T-helper 1 cell treated with Interleukin-12 subunit alpha and Interleukin-12 subunit beta and Interleukin-4 antibody, amounts not matched to agents 30 μg/mL and 1 μg/mL, for 36 hours (primary cell): ENCODE measurements at regions not wholly inside any gene's neighbourhood (a gene's known extent, or its start where the extent isn't known, plus 50 kb on each side); places are given as distances from the start of the nearest gene placed in this dataset.
A peak's percentile ranks its signal among the peaks of the same experiment; 100 is the strongest.

Source experiments
- H3K27ac Mint-ChIP-seq: one replicate; pipeline ENCODE4 v1.8.0; 2021; ENCODE audit warnings: mild to moderate bottlenecking, mixed read lengths
- H3K27me3 Mint-ChIP-seq: one replicate; pipeline ENCODE4 v1.8.0; 2021; ENCODE audit warnings: low read depth, mixed read lengths
- H3K36me3 Mint-ChIP-seq: one replicate; pipeline ENCODE4 v1.8.0; 2021; ENCODE audit warnings: low read depth, mixed read lengths
- H3K4me1 Mint-ChIP-seq: one replicate; pipeline ENCODE4 v1.8.0; 2021; ENCODE audit warnings: low read depth, mixed read lengths
- H3K4me3 Mint-ChIP-seq: one replicate; pipeline ENCODE4 v1.8.0; 2021; ENCODE audit warnings: mild to moderate bottlenecking, moderate library complexity, mixed read lengths
- H3K9me3 Mint-ChIP-seq: one replicate; pipeline ENCODE4 v1.8.0; 2021; ENCODE audit warnings: mixed read lengths

DNA sequence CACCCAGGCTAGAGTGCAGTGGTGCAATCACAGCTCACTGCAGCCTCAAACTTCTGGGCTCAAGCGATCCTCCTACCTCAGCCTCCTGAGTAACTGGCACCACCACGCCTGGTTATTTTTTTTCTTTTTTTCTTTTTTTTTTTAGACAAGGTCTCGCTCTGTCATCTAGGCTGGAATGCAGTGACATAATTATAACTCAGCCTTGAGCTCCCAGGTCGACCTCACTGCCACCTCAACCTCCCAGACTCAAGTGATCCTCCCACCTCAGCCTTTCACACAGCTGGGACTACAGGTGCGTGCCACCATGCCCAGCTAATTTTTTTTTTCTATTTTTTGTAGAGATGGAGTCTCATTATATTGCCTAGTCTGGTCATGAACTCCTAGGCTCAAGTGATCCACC is 66.9 kb upstream of the ECE1 start:
- Mint-ChIP-seq H3K27ac (no peak overlapping the region), H3K9me3 (no peaks in the 10 kb centered on the region), H3K27me3 (peaks cover 13% of the 10 kb centered on the region), H3K4me3 (no peak overlapping the region), H3K4me1 (no peaks in the 10 kb centered on the region), H3K36me3 (no peaks in the 10 kb centered on the region)

GRCh38 chr1:21355956-21356355 is 65.7 kb upstream of the ECE1 start:
- Mint-ChIP-seq H3K36me3 (no peaks in the 10 kb centered on the region), H3K27me3 (peaks cover 17% of the 10 kb centered on the region), H3K4me1 (no peaks in the 10 kb centered on the region), H3K9me3 (no peaks in the 10 kb centered on the region), H3K27ac (no peak overlapping the region), H3K4me3 (no peak overlapping the region)

- Mint-ChIP-seq H3K36me3 (no peaks in the 10 kb centered on the region), H3K4me1 (no peaks in the 10 kb centered on the region), H3K4me3 (no peak overlapping the region), H3K27me3 (peaks cover 12% of the 10 kb centered on the region), H3K27ac (no peak overlapping the region), H3K9me3 (no peaks in the 10 kb centered on the region)
Observed at GRCh38 chr1:21352586-21352985, 62.3 kb upstream of the ECE1 start.

DNA sequence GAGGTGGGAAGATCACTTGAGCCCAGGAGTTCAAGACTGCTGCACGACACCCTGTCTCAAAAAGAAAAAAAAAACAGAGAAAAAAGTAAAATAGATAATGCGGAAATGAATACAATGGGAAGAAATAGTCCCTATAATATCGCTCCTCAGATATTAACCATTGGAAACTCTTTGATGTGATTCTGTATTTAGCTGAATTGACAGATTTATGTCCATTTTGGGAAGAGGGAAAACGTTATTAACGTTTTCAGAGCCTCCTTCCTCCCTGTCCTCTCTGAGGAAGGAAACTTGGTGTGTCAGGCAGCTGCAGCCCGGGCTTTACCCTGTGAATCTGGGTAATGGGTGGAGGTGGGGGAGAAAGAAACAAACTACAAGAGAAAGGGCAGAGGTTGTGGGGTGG is 61.6 kb upstream of the ECE1 start:
- peaks cover 10% of the 10 kb centered on the region for H3K27me3 Mint-ChIP-seq
- no peak overlapping the region for H3K27ac Mint-ChIP-seq
- no peaks in the 10 kb centered on the region for H3K9me3 Mint-ChIP-seq
- no peaks in the 10 kb centered on the region for H3K4me1 Mint-ChIP-seq
- H3K36me3 Mint-ChIP-seq, result no peaks in the 10 kb centered on the region
- no peak overlapping the region for H3K4me3 Mint-ChIP-seq

GRCh38 chr1:21350202-21350885 is 60.1 kb upstream of the ECE1 start:
- Mint-ChIP-seq H3K4me3 (no peak overlapping the region), H3K9me3 (no peaks in the 10 kb centered on the region), H3K4me1 (no peaks in the 10 kb centered on the region), H3K36me3 (no peaks in the 10 kb centered on the region), H3K27ac (no peak overlapping the region), H3K27me3 (peaks cover 10% of the 10 kb centered on the region)

- H3K27me3 Mint-ChIP-seq, result peaks cover 10% of the 10 kb centered on the region
- H3K27ac Mint-ChIP-seq, result no peak overlapping the region
- no peaks in the 10 kb centered on the region for H3K4me1 Mint-ChIP-seq
- H3K9me3 Mint-ChIP-seq, result no peaks in the 10 kb centered on the region
- H3K36me3 Mint-ChIP-seq, result no peaks in the 10 kb centered on the region
- H3K4me3 Mint-ChIP-seq, result no peak overlapping the region
Observed at GRCh38 chr1:21349693-21350092, 59.4 kb upstream of the ECE1 start.

DNA sequence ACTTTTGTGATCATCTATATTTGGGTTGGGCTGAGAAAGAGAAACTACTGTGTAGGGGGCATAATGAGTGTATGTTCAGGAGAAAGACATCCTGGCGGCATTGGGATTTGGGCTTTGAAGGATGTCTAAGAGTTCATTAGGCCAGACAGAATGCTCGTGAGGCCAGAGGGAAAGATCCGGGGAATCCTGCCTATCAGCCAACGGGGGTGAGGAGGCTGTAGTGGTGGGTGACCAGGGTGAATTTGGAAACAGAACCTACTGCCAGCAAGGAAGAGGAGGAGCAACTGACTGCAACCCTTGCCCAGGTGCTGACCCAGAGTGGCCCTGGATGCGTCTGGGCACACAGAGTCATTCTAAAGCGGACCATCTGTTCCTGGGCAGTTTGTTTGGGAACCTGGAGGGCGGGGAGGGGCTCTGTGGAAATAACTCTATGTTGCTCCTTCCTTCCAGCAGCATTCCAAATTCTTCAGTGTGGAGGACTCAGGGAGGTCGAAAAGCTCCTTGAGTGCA is 56.9 kb upstream of the ECE1 start:
- H3K27ac Mint-ChIP-seq, result no peak overlapping the region
- H3K9me3 Mint-ChIP-seq, result no peaks in the 10 kb centered on the region
- H3K36me3 Mint-ChIP-seq, result peaks cover 2% of the 10 kb centered on the region
- H3K27me3 Mint-ChIP-seq, result peaks cover 4% of the 10 kb centered on the region
- H3K4me1 Mint-ChIP-seq, result peaks cover 18% of the 10 kb centered on the region
- H3K4me3 Mint-ChIP-seq, result no peak overlapping the region

DNA sequence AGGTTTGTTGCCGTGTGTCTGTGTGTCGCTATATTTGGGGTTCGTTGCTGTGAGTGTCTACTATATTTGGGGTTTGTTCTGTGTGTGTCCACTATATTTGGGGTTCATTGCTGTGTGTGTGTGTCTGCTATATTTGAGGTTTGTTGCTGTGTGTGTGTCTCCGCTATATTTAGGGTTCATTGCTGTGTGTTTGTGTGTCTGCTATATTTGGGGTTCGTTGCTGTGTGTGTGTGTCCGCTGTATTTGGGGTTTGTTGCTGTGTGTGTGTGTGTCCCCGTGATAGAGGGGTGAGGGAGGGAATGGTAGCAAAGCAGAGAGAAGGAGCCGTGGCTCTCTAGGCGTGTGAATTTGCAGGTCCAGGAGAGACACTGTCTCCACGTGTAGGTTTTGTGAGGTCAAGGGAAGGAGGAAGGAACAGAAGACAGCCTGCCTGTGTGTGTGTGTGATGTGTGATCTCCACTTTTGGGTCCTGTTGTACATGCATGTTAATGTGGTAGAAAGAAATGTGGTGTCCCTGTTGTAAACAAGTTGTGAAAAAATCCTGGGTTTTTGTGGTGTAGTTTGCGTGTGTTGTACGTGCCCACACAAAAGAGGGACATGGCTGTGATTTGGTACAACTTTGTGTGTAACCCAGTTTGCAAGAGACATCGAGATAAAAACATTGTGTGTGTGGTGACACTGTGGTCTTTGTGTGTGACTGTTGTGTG is 56.3 kb upstream of the ECE1 start:
- H3K27ac Mint-ChIP-seq, result no peak overlapping the region

DNA sequence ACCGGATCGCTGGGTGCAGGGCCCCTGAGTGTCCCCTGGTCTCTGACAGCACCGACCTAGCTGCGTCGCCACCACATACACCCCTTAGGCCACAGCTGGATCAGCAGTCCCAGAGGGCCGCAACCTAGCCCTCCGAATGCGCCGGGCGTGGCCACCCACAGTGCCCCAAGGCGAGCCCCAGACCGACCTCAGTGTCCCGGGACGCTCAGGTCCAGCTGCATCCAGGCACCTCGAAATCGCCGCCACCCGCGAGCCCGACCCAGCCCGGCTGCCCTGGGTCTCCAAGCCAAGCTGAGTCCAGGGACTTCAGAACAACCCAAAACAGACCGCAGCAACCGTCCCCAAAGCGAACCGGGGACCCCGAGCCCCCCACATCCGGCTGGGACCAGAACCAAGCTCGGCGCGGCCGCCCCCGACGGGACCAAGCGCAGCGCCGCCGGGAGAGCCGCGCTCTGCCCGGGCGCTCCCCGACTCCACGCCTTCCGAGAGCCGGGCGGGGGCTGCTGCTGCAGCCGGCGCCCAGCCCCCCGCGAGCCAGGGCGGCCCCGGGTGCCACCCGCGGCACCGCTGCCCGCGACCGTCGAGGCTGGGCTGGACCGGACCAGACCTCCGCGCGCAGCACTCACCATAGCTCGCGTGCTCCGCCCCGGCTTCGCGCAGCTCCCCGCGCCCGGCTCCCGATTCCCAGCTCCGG is 54.6 kb upstream of the ECE1 start:
- Mint-ChIP-seq H3K36me3 (peaks cover 8% of the 10 kb centered on the region), H3K4me1 (peaks cover 30% of the 10 kb centered on the region), H3K27me3 (no peaks in the 10 kb centered on the region), H3K27ac (peak overlapping the region; percentile 73), H3K9me3 (no peaks in the 10 kb centered on the region), H3K4me3 (peak overlapping the region; percentile 86)

More for the DNA sequence above, 56.3 kb upstream of the ECE1 start:
- Mint-ChIP-seq H3K36me3 (peaks cover 2% of the 10 kb centered on the region), H3K9me3 (no peaks in the 10 kb centered on the region), H3K27me3 (no peaks in the 10 kb centered on the region), H3K4me1 (peaks cover 22% of the 10 kb centered on the region), H3K4me3 (no peak overlapping the region)

DNA sequence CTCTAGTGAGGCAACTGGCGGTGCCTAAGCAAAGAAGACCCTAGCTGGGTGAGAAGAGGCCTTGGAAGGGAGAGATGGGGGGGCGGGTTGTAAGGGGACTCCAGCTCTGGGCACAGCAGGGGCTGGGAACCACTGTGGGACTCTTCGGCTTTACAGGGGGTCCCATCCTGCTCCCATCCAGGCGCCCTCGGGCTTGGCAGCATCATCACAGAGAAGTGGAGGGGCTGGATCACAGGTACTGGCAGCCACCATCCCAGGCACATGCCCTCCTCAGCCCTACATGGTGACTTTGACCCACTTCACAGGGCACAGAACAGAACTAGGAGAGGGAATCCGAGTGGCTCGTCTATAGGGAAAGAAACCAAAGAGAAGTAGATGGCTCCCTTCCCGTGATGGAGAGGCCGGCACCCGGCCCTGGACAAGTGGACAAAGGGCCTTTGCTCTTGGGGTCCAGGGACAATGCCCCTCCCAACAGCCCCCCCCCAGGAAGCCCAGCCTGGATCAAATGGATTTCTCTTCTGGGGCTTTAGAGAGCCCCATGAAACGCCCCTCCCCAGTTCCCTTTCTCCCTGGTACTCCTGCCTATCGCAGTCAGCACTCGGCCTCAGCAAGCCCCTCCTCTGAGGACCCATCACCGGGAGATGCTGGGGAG is 54.0 kb upstream of the ECE1 start:
- H3K4me1 Mint-ChIP-seq, result peaks cover 33% of the 10 kb centered on the region
- no peaks in the 10 kb centered on the region for H3K9me3 Mint-ChIP-seq
- no peaks in the 10 kb centered on the region for H3K27me3 Mint-ChIP-seq
- peak overlapping the region; percentile 93 for H3K27ac Mint-ChIP-seq
- peaks cover 8% of the 10 kb centered on the region for H3K36me3 Mint-ChIP-seq
- H3K4me3 Mint-ChIP-seq, result peak overlapping the region; percentile 86

- Mint-ChIP-seq H3K36me3 (peaks cover 16% of the 10 kb centered on the region), H3K27me3 (no peaks in the 10 kb centered on the region), H3K4me1 (peaks cover 43% of the 10 kb centered on the region), H3K27ac (peak overlapping the region; percentile 93), H3K4me3 (peak overlapping the region; percentile 86), H3K9me3 (no peaks in the 10 kb centered on the region)
Observed at GRCh38 chr1:21342961-21343838, 52.9 kb upstream of the ECE1 start.

- no peaks in the 10 kb centered on the region for H3K27me3 Mint-ChIP-seq
Observed at GRCh38 chr1:21341517-21342078, 51.3 kb upstream of the ECE1 start.

DNA sequence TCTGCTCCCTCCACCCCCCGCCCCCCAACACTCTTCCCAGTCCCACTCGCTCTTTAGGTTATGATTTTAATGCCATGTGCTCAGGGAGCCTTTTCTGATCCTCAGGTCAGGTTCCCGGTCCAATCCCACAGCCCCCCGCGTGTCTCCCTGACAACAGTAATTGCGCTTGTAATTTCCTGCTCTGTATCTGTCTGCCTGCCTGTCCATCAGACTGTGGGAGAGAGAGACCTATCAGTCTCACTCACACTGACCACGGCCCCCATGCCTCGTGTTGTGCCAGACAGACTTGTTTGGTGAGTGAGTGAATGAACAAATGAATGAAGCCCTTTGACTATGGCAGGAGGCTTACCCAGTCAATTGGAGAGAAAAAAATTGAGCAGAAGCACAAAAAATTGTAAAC is 50.8 kb upstream of the ECE1 start:
- no peak overlapping the region for H3K4me3 Mint-ChIP-seq
- peaks cover 17% of the 10 kb centered on the region for H3K36me3 Mint-ChIP-seq
- H3K4me1 Mint-ChIP-seq, result peaks cover 60% of the 10 kb centered on the region
- H3K9me3 Mint-ChIP-seq, result no peaks in the 10 kb centered on the region
- H3K27me3 Mint-ChIP-seq, result no peaks in the 10 kb centered on the region
- peak overlapping the region; percentile 41 for H3K27ac Mint-ChIP-seq

More at GRCh38 chr1:21341517-21342078, 51.3 kb upstream of the ECE1 start:
- Mint-ChIP-seq H3K36me3 (peaks cover 17% of the 10 kb centered on the region), H3K4me1 (peaks cover 56% of the 10 kb centered on the region), H3K4me3 (no peak overlapping the region), H3K27ac (peak overlapping the region; percentile 41), H3K9me3 (no peaks in the 10 kb centered on the region)
